Muscle of leg (tissue), 3 donors: ENCODE measurements at regions not wholly inside any gene's neighbourhood (a gene's known extent, or its start where the extent isn't known, plus 50 kb on each side); places are given as distances from the start of the nearest gene placed in this dataset.
"Not testable (repeated sequence)": the region's sequence is repeated elsewhere in the genome, so short reads cannot be mapped to it uniquely, and the experiment has no call there.

ENCODE experiments used
- DNase-seq: peaks from one replicate; pipeline ENCODE4 v3.0.0; 2013
- H3K27ac ChIP-seq: one replicate; pipeline ENCODE4 v1.5.1; 2013; ENCODE audit warnings: mild to moderate bottlenecking, low read length, control low read depth
- H3K27me3 ChIP-seq: one replicate; pipeline ENCODE4 v1.6.1; 2013; ENCODE audit warnings: low read length; ENCODE audit not compliant: control insufficient read depth, insufficient read depth
- H3K36me3 ChIP-seq: one replicate; pipeline ENCODE4 v1.6.1; 2013; ENCODE audit warnings: low read length; ENCODE audit not compliant: control insufficient read depth, insufficient read depth
- H3K4me1 ChIP-seq: one replicate; pipeline ENCODE4 v1.6.1; 2013; ENCODE audit warnings: low read length; ENCODE audit not compliant: control insufficient read depth, insufficient read depth
- H3K4me3 ChIP-seq: one replicate; pipeline ENCODE4 v1.5.1; 2013; ENCODE audit warnings: low read length, control low read depth
- H3K9me3 ChIP-seq: replicated peaks from 2 replicates; pipeline ENCODE4 v1.6.1; 2013; ENCODE audit warnings: low read depth, low read length; ENCODE audit not compliant: control insufficient read depth
- WGBS: methylation state at CpG from one replicate; pipeline ENCODE4 v1.1.5; 2013; ENCODE audit warnings: missing lambda C conversion rate; ENCODE audit not compliant: insufficient coverage; 5-methylcytosine and 5-hydroxymethylcytosine counted together

DNA sequence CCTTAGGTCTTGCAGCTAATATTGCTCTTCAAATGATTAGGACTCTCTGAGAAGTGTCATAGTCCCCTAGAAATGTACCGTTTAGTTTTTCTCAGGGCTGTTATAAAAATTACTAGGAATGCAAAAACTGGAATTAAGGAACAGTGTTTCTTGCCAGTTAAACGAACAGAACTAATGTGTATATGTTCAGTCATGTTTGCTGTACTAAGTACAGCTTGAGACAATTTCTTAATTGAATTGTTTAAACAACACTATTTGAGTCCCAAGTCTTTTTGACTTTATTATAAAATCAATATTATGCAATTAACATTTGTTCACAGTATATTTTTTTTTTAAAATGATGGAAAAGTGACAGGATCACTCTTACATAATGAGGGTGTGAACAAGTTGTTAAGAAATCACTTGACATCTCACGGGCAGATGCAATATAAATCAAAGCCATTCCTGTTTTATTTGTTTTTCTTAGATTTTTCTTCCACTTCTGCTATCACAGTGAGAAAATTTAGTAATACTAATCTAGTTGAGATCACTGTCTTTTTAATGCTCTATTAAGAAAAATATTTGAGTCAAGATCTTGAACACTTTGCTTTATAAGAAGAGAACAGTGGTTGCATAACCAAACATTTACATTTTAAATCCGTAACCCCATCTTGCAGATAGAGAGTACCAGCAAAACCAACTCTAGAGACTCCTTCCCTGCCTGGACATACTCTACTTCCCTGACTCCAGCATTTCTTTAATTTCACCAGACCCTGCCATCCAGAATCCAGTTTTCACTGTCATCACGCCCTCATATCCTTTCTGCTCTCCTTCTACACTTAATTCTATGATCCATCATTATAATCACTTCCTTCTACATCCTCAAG lies 140.7 kb upstream of the KITLG start:
- no peaks in the 10 kb centered on the region for H3K36me3 ChIP-seq
- 85% methylated on average over 3 of the region's 5 CpGs for WGBS
- H3K27ac ChIP-seq: no peak overlapping the region
- H3K9me3 ChIP-seq: no peaks in the 10 kb centered on the region
- no peaks in the 10 kb centered on the region for H3K27me3 ChIP-seq
- DNase-seq: no peak
- H3K4me3 ChIP-seq: no peak overlapping the region
- H3K4me1 ChIP-seq: no peaks in the 10 kb centered on the region

DNA sequence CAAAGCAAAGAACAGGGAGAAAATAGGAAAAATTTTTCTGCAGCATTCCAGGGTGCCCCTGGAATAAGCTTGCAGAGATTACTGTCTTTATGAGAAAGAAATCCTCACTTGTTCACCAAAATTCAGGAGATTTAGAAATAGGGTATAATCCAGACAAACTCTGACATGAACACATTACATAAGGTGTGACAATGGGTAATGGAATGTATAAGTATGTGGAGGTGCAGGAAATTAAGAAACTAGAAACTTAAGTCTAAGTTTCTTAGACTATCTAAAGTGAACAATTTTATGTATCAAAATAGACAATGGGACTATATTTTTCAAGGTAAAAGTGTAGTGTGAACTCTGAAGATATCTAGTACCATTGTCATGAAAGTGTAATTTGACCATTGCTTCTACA lies 140.0 kb upstream of the KITLG start:
- Histone ChIP-seq H3K27me3 (no peaks in the 10 kb centered on the region), H3K9me3 (no peaks in the 10 kb centered on the region), H3K27ac (no peak overlapping the region), H3K4me3 (no peak overlapping the region), H3K4me1 (no peaks in the 10 kb centered on the region), H3K36me3 (no peaks in the 10 kb centered on the region)
- DNase-seq: no peak

- Histone ChIP-seq H3K36me3 (no peaks in the 10 kb centered on the region), H3K4me3 (no peak overlapping the region), H3K9me3 (no peaks in the 10 kb centered on the region), H3K27ac (no peak overlapping the region), H3K4me1 (no peaks in the 10 kb centered on the region), H3K27me3 (no peaks in the 10 kb centered on the region)
- no peak for DNase-seq
Observed at GRCh38 chr12:88717188-88717587, 136.9 kb upstream of the KITLG start.

- Histone ChIP-seq H3K4me3 (no peak overlapping the region), H3K27me3 (no peaks in the 10 kb centered on the region), H3K36me3 (no peaks in the 10 kb centered on the region), H3K27ac (no peak overlapping the region), H3K4me1 (no peaks in the 10 kb centered on the region), H3K9me3 (no peaks in the 10 kb centered on the region)
- WGBS: 80% methylated on average over 1 of the region's 1 CpG
- no peak for DNase-seq
Observed at GRCh38 chr12:88716240-88716639, 136.0 kb upstream of the KITLG start.

- DNase-seq: no peak
- no peak overlapping the region for H3K27ac ChIP-seq
- WGBS: 85% methylated on average over 2 of the region's 2 CpGs
Observed at GRCh38 chr12:88715673-88716072, 135.4 kb upstream of the KITLG start.

GRCh38 chr12:88714263-88714882 lies 134.1 kb upstream of the KITLG start:
- 93% methylated on average over 22 of the region's 25 CpGs for WGBS
- not testable (repeated sequence) for H3K27me3 ChIP-seq, H3K4me3 ChIP-seq

More at GRCh38 chr12:88715673-88716072, 135.4 kb upstream of the KITLG start:
- H3K27me3 ChIP-seq: no peaks in the 10 kb centered on the region
- H3K36me3 ChIP-seq: no peaks in the 10 kb centered on the region
- H3K4me3 ChIP-seq: no peak overlapping the region
- no peaks in the 10 kb centered on the region for H3K9me3 ChIP-seq
- H3K4me1 ChIP-seq: no peaks in the 10 kb centered on the region

DNA sequence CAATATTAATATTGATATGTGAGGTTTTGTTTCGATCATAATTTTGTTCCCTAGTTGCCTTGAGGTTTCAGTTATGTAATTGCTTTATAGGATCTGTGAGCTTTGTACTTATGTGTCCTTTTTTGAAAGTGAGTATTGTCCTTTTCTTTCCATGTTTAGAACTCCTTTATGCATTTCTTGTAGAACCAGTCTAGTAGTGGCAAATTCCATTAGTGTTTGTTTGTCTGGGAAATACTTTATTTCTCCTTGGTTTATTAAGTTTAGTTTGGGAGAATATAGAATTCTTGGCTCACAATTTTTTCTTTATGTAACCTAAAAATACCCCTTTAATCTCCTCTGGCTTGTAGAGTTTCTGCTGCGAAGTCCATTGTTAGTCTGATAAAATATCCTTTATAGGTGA lies 127.5 kb upstream of the KITLG start:
- Histone ChIP-seq H3K4me3 (no peak overlapping the region), H3K27me3 (no peaks in the 10 kb centered on the region), H3K27ac (no peak overlapping the region), H3K4me1 (no peaks in the 10 kb centered on the region), H3K36me3 (no peaks in the 10 kb centered on the region), H3K9me3 (peaks cover 7% of the 10 kb centered on the region)
- no CpG with 5 or more reads among the region's 2 CpGs for WGBS
- DNase-seq: no peak

More at GRCh38 chr12:88714263-88714882, 134.1 kb upstream of the KITLG start:
- not testable (repeated sequence) for DNase-seq, H3K36me3 ChIP-seq, H3K9me3 ChIP-seq, H3K4me1 ChIP-seq, H3K27ac ChIP-seq

DNA sequence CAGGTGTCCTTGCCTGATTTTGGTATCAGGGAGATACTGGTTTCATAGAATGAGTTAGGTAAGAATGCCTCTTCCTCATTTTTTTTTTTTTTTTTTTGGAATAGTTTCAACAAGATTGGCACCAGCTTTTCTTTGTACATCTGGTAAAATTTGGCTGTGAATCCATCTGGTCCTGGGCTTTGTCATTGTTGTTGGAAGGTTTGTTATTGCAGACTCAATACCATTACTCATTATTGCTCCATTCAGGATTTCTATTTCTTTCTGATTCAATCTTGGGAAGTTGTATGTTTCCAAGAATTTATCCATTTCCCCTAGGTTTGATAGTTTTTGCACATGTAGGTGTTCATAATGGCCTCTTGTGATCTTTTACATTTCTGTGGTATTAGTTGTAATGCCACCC lies 126.0 kb upstream of the KITLG start:
- Histone ChIP-seq H3K27ac (no peak overlapping the region), H3K36me3 (no peaks in the 10 kb centered on the region), H3K4me1 (no peaks in the 10 kb centered on the region), H3K9me3 (peaks cover 7% of the 10 kb centered on the region), H3K27me3 (no peaks in the 10 kb centered on the region), H3K4me3 (no peak overlapping the region)
- DNase-seq: no peak

- no peaks in the 10 kb centered on the region for H3K4me1 ChIP-seq
- no peak overlapping the region for H3K27ac ChIP-seq
- H3K27me3 ChIP-seq: no peaks in the 10 kb centered on the region
- peaks cover 10% of the 10 kb centered on the region for H3K9me3 ChIP-seq
- no peak overlapping the region for H3K4me3 ChIP-seq
- WGBS: no CpG with 5 or more reads among the region's 3 CpGs
- H3K36me3 ChIP-seq: no peaks in the 10 kb centered on the region
- no peak for DNase-seq
Observed at GRCh38 chr12:88703790-88704189, 123.5 kb upstream of the KITLG start.

GRCh38 chr12:88698471-88698870 lies 118.2 kb upstream of the KITLG start:
- Histone ChIP-seq H3K27me3 (no peaks in the 10 kb centered on the region), H3K4me1 (no peaks in the 10 kb centered on the region), H3K9me3 (peaks cover 3% of the 10 kb centered on the region), H3K27ac (no peak overlapping the region), H3K36me3 (no peaks in the 10 kb centered on the region), H3K4me3 (no peak overlapping the region)
- no CpG with 5 or more reads among the region's 3 CpGs for WGBS
- no peak for DNase-seq
